HG03196 (cell line): ENCODE measurements at regions not wholly inside any gene's neighbourhood (a gene's known extent, or its start where the extent isn't known, plus 50 kb on each side); places are given as distances from the start of the nearest gene placed in this dataset.

Source experiments
- ATAC-seq: cut with Tn5 transposase; IDR thresholded peaks from one replicate; pipeline ENCODE4 v1.9.1; 2021; ENCODE audit not compliant: unreplicated experiment

- ATAC-seq = no peak
Measured at GRCh38 chr20:39264506-39265172, 302.5 kb downstream of the DHX35 start.

GRCh38 chr20:39263076-39263475, 300.9 kb downstream of the DHX35 start:
- no peak for ATAC-seq

GRCh38 chr20:39259808-39260207, 297.7 kb downstream of the DHX35 start:
- no peak for ATAC-seq

GRCh38 chr20:39259010-39259803, 297.1 kb downstream of the DHX35 start:
- no peak for ATAC-seq

- no peak for ATAC-seq
Measured at GRCh38 chr20:39258253-39258652, 296.1 kb downstream of the DHX35 start.

- ATAC-seq = no peak
Measured at GRCh38 chr20:39253051-39253755, 291.1 kb downstream of the DHX35 start.

- no peak for ATAC-seq
Measured at GRCh38 chr20:39252035-39252434, 289.9 kb downstream of the DHX35 start.

- no peak for ATAC-seq
Measured at GRCh38 chr20:39249798-39250197, 287.7 kb downstream of the DHX35 start.

GRCh38 chr20:39248862-39249485, 286.8 kb downstream of the DHX35 start:
- ATAC-seq = no peak

- ATAC-seq = no peak
Measured at GRCh38 chr20:39248171-39248861, 286.2 kb downstream of the DHX35 start.

GRCh38 chr20:39246436-39246835, 284.3 kb downstream of the DHX35 start:
- ATAC-seq = no peak

- ATAC-seq = no peak
Measured at GRCh38 chr20:39245685-39246311, 283.7 kb downstream of the DHX35 start.

GRCh38 chr20:39243962-39244361, 281.8 kb downstream of the DHX35 start:
- ATAC-seq = no peak

GRCh38 chr20:39242614-39243013, 280.5 kb downstream of the DHX35 start:
- no peak for ATAC-seq

GRCh38 chr20:39234520-39235095, 272.5 kb downstream of the DHX35 start:
- no peak for ATAC-seq

GRCh38 chr20:39233755-39234154, 271.6 kb downstream of the DHX35 start:
- ATAC-seq = no peak

GRCh38 chr20:39227416-39227815, 265.3 kb downstream of the DHX35 start:
- no peak for ATAC-seq

GRCh38 chr20:39225978-39226377, 263.8 kb downstream of the DHX35 start:
- ATAC-seq = no peak

- ATAC-seq = no peak
Measured at GRCh38 chr20:39225536-39225935, 263.4 kb downstream of the DHX35 start.

- no peak for ATAC-seq
Measured at GRCh38 chr20:39222101-39222500, 260.0 kb downstream of the DHX35 start.
